Amygdala (tissue), 56 donors: ENCODE measurements at regions not wholly inside any gene's neighbourhood (a gene's known extent, or its start where the extent isn't known, plus 50 kb on each side); places are given as distances from the start of the nearest gene placed in this dataset.
"Not testable (repeated sequence)": the region's sequence is repeated elsewhere in the genome, so short reads cannot be mapped to it uniquely, and the experiment has no call there.

Source experiments
- DNase-seq, 56 donors: peaks; one replicate each; lab custom pipeline; 2025; lab: John Stamatoyannopoulos, UW

GRCh38 chr12:126271159-126271558 is 1205.9 kb downstream of the AACS start:
- no peak for DNase-seq

- no peak for DNase-seq
Observed at GRCh38 chr12:126282691-126283090, 1217.5 kb downstream of the AACS start.

- DNase-seq, result no peak
Observed at GRCh38 chr12:126286203-126286602, 1221.0 kb downstream of the AACS start.

GRCh38 chr12:126290456-126290855 is 1225.2 kb downstream of the AACS start:
- no peak for DNase-seq

- DNase-seq, result not testable (repeated sequence)
Observed at GRCh38 chr12:126291987-126292386, 1226.8 kb downstream of the AACS start.

GRCh38 chr12:126295652-126296051 is 1230.4 kb downstream of the AACS start:
- no peak for DNase-seq

- DNase-seq, result no peak
Observed at GRCh38 chr12:126309278-126309677, 1244.0 kb downstream of the AACS start.

GRCh38 chr12:126312457-126312856 is 1247.2 kb downstream of the AACS start:
- DNase-seq, result no peak

- no peak for DNase-seq
Observed at GRCh38 chr12:126316411-126316810, 1251.2 kb downstream of the AACS start.

GRCh38 chr12:126337556-126338441 is 1272.6 kb downstream of the AACS start:
- no peak for DNase-seq

GRCh38 chr12:126342866-126343265 is 1277.6 kb downstream of the AACS start:
- DNase-seq, result no peak

GRCh38 chr12:126343321-126343720 is 1278.1 kb downstream of the AACS start:
- no peak for DNase-seq

- no peak for DNase-seq
Observed at GRCh38 chr12:126346087-126346486, 1280.9 kb downstream of the AACS start.

- no peak for DNase-seq
Observed at GRCh38 chr12:126347421-126347820, 1282.2 kb downstream of the AACS start.

- peak in 10 of 56 donors; percentile 1 to 17 (median 6) for DNase-seq
Observed at GRCh38 chr12:126349383-126349782, 1284.1 kb downstream of the AACS start.

GRCh38 chr12:126353604-126354003 is 1288.4 kb downstream of the AACS start:
- no peak for DNase-seq

- no peak for DNase-seq
Observed at GRCh38 chr12:126354633-126355032, 1289.4 kb downstream of the AACS start.

GRCh38 chr12:126355346-126355745 is 1290.1 kb downstream of the AACS start:
- peak in 2 of 56 donors; percentile 0 to 5 for DNase-seq

- no peak for DNase-seq
Observed at GRCh38 chr12:126358806-126359205, 1293.6 kb downstream of the AACS start.

- DNase-seq, result no peak
Observed at GRCh38 chr12:126359216-126359615, 1294.0 kb downstream of the AACS start.

GRCh38 chr12:126361804-126362203 is 1296.6 kb downstream of the AACS start:
- DNase-seq, result no peak

GRCh38 chr12:126362493-126362892 is 1297.3 kb downstream of the AACS start:
- DNase-seq, result no peak
